Endothelial cell of umbilical vein (primary cell): ENCODE measurements at regions not wholly inside any gene's neighbourhood (a gene's known extent, or its start where the extent isn't known, plus 50 kb on each side); places are given as distances from the start of the nearest gene placed in this dataset.

Source experiments
- POLR2A ChIP-seq: IDR thresholded peaks from 2 replicates; pipeline ENCODE4 v1.6.1; 2012; ENCODE audit warnings: low read depth, mild to moderate bottlenecking, control low read depth, low read length
- TF ChIP-seq, protein P1 (sequence below), 2 donors: IDR thresholded peaks; 1 replicate in 1 of 2; 2 replicates in 1 of 2; pipeline ENCODE4 v1.5.1; 2011; ENCODE audit warnings: low read length in 2 of 2, mild to moderate bottlenecking in 2 of 2, moderate library complexity in 2 of 2, control low read depth in 1 of 2, inconsistent platforms in 1 of 2, low read depth in 1 of 2; ENCODE audit not compliant: insufficient read depth in 1 of 2; ENCODE audit errors: extremely low read depth in 1 of 2

GRCh38 chr15:69810431-69811354 is 287.0 kb downstream of the TLE3 start:
- TF ChIP-seq, protein P1, sequence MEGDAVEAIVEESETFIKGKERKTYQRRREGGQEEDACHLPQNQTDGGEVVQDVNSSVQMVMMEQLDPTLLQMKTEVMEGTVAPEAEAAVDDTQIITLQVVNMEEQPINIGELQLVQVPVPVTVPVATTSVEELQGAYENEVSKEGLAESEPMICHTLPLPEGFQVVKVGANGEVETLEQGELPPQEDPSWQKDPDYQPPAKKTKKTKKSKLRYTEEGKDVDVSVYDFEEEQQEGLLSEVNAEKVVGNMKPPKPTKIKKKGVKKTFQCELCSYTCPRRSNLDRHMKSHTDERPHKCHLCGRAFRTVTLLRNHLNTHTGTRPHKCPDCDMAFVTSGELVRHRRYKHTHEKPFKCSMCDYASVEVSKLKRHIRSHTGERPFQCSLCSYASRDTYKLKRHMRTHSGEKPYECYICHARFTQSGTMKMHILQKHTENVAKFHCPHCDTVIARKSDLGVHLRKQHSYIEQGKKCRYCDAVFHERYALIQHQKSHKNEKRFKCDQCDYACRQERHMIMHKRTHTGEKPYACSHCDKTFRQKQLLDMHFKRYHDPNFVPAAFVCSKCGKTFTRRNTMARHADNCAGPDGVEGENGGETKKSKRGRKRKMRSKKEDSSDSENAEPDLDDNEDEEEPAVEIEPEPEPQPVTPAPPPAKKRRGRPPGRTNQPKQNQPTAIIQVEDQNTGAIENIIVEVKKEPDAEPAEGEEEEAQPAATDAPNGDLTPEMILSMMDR (IDR thresholded peaks at IDR 0.05; ENCODE audit: extremely low read depth in 1 of 2, insufficient read depth in 1 of 2, low read depth in 1 of 2, low read length in 2 of 2) = no peak
- TF ChIP-seq POLR2A = no peak
